AG04449 (cell line): ENCODE measurements at regions not wholly inside any gene's neighbourhood (a gene's known extent, or its start where the extent isn't known, plus 50 kb on each side); places are given as distances from the start of the nearest gene placed in this dataset.

Source experiments
- CTCF ChIA-PET: fragments of 350-600 bp; formaldehyde crosslinking; extraction: SDS; loops from one replicate; lab custom pipeline; 2021; ENCODE audit warnings: antibody characterized with exemption; lab: Yijun Ruan, JAX
- POLR2A ChIA-PET: fragments of 400-600, 350-600 bp; formaldehyde crosslinking; extraction: SDS; loops from one replicate; lab custom pipeline; 2020; ENCODE audit warnings: antibody characterized with exemption, inconsistent platforms; lab: Yijun Ruan, JAX
- DNase-seq: peaks from one replicate; pipeline ENCODE4 v3.0.0-alpha.2; 2010; ENCODE audit warnings: low read depth, low spot score
- H3K4me3 ChIP-seq: 2 replicates; pipeline ENCODE4 v1.5.1; 2011; ENCODE audit warnings: low read depth, mild to moderate bottlenecking, control low read depth, low read length
- TF ChIP-seq, protein P1 (sequence below): IDR thresholded peaks from one replicate; pipeline ENCODE4 v1.5.1; 2011; ENCODE audit warnings: mild to moderate bottlenecking, moderate library complexity, low read length, control low read depth, inconsistent platforms; ENCODE audit not compliant: insufficient read depth; ENCODE audit errors: missing control alignments

DNA sequence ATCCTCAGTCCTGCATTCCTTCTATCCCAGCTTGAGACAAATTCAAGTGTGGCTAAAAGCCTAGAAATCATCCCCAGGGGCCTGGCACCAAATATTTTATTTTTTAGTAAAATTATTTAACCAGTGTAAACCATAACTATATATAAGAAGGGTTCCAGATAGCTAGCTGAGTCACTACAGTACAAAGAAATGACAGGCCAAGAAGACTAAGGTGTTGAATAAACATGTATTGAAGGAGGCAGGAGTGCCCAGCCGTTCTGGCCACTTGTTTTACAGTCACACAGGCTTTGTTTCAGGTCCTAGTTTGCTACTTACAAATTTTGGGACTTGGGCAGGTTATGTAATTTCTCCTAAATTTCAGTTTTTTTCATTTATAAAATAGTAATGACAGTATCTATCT lies 225.9 kb upstream of the PITX2 start:
- ChIA-PET CTCF (no interaction called here), POLR2A (no interaction called here)

GRCh38 chr4:110849461-110849860 lies 226.6 kb upstream of the PITX2 start:
- TF ChIP-seq, protein P1, sequence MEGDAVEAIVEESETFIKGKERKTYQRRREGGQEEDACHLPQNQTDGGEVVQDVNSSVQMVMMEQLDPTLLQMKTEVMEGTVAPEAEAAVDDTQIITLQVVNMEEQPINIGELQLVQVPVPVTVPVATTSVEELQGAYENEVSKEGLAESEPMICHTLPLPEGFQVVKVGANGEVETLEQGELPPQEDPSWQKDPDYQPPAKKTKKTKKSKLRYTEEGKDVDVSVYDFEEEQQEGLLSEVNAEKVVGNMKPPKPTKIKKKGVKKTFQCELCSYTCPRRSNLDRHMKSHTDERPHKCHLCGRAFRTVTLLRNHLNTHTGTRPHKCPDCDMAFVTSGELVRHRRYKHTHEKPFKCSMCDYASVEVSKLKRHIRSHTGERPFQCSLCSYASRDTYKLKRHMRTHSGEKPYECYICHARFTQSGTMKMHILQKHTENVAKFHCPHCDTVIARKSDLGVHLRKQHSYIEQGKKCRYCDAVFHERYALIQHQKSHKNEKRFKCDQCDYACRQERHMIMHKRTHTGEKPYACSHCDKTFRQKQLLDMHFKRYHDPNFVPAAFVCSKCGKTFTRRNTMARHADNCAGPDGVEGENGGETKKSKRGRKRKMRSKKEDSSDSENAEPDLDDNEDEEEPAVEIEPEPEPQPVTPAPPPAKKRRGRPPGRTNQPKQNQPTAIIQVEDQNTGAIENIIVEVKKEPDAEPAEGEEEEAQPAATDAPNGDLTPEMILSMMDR: no peak
- DNase-seq: no peak
- no peak overlapping the region for H3K4me3 ChIP-seq
- CTCF ChIA-PET: no interaction called here
- POLR2A ChIA-PET: no interaction called here

More for the DNA sequence above, 225.9 kb upstream of the PITX2 start:
- DNase-seq: no peak
- no peak overlapping the region for H3K4me3 ChIP-seq
- TF ChIP-seq, protein P1: no peak

GRCh38 chr4:110850461-110851442 lies 227.9 kb upstream of the PITX2 start:
- POLR2A ChIA-PET: no interaction called here
- CTCF ChIA-PET: no interaction called here
- no peak for DNase-seq
- TF ChIP-seq, protein P1: no peak
- no peak overlapping the region for H3K4me3 ChIP-seq

DNA sequence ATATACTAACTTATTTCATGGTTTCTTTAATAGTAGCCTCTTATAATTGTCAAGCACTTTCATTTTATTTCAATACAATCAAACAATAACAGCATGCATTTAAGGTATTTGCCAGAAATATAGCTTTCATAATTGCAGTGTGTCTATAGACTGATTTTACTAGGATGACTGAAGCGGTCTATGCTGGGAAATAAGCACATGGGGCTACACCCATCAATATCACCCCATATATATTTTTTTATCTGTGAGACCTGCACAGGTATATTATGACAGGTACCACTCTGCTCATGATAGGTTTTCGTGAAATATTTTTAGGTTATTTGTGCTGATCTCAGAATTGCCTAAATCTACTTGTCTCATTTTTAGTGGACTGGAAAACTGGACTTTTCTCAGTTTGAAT lies 229.1 kb upstream of the PITX2 start:
- H3K4me3 ChIP-seq: no peak overlapping the region
- TF ChIP-seq, protein P1: no peak
- POLR2A ChIA-PET: no interaction called here
- DNase-seq: no peak
- CTCF ChIA-PET: no interaction called here

DNA sequence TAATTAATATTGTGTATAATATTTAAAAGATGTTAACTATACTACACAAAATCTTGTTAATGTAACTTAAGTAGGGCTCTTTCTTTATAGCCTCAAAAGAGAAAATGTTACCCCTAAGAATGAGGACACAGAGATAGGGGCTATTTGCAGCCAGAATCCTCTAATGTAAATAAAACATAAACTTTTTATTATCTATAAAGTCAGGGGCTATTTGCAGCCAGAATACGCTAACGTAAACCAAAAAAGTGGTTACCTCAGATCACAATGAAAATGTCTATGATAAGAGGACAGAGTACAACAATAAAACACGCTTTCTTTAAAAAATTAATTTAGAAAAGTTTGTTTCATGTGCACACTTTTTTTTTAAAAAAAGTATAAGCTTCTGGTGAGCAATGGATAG lies 229.9 kb upstream of the PITX2 start:
- no peak for DNase-seq
- TF ChIP-seq, protein P1: no peak
- no peak overlapping the region for H3K4me3 ChIP-seq
- POLR2A ChIA-PET: no interaction called here
- CTCF ChIA-PET: no interaction called here

GRCh38 chr4:110853242-110853641 lies 230.4 kb upstream of the PITX2 start:
- POLR2A ChIA-PET: no interaction called here
- CTCF ChIA-PET: no interaction called here
- no peak for DNase-seq
- TF ChIP-seq, protein P1: no peak
- no peak overlapping the region for H3K4me3 ChIP-seq
